ENCODE measurements at regions not wholly inside any gene's neighbourhood (a gene's known extent, or its start where the extent isn't known, plus 50 kb on each side); places are given as distances from the start of the nearest gene placed in this dataset.

DNA sequence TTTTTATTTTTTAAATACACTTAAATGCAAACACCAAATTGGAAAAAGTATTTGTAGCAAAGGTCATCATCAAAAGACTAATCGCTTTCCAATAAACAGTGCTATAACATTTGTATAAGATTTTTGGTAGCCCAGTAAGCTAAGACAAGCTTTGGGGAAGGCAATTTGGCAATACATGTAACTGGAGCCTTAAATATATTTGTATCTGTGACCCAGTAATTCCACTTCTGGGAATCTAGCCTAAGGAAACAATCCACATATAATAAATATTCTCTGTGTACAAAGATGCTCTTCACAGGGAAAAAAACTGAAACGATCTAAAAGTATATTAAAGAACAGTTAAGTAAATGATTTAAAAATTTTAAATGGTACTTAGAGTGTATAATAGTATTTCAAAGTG, 65.5 kb upstream of the TJP1 start:
- peaks cover 36% of the 10 kb centered on the region for H3K27me3 Mint-ChIP-seq
- no peaks in the 10 kb centered on the region for H3K36me3 Mint-ChIP-seq (ENCODE audit: low read depth)
- ATAC-seq (replicated peaks), result no peak

DNA sequence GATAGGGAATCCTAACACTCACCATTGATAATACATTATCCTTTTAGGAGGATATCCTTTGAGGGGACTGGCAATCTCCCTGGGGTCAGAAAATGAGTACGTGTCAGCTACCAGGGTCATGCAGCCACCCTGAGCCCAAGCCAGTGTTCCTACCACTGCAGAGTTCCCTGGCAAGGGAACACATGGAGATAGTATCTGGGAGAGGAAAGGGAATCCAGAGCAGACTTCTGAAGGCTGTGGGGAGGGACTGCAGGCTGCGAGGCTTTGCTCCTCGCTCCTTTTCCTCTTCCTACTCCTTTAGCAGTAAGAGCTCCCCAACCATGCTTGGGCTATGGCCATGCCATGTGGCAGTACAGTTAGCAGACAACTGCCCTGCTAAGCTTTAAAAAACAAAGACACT, 62.9 kb upstream of the TJP1 start:
- Mint-ChIP-seq H3K27ac (no peak overlapping the region), H3K36me3 (ENCODE audit: low read depth) (no peaks in the 10 kb centered on the region), H3K4me3 (no peak overlapping the region), H3K4me1 (no peaks in the 10 kb centered on the region), H3K27me3 (peaks cover 52% of the 10 kb centered on the region), H3K9me3 (no peaks in the 10 kb centered on the region)
- no peak for ATAC-seq (replicated peaks)

More for the DNA sequence above, 65.5 kb upstream of the TJP1 start:
- Mint-ChIP-seq H3K27ac (no peak overlapping the region), H3K4me1 (no peaks in the 10 kb centered on the region), H3K4me3 (no peak overlapping the region), H3K9me3 (no peaks in the 10 kb centered on the region)

DNA sequence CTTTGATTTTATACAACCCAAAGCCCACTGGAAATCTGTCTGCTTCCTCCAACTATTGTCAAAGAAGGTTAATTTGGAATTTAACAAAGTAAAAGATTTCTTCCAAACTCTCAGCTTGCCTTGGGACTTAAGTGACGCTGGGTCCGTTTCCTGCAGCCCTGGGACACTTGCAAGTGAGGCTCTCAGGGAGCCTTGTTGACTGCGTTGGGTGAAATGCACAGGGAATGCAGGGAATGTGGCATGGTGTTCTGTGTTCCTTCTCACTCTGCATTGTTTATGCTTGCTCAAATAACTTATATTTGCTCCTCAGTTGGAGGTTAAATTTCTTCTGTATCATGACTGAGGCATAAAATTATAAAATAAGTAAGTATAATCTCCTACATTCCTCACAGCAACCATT, 60.9 kb upstream of the TJP1 start:
- Mint-ChIP-seq H3K9me3 (no peaks in the 10 kb centered on the region), H3K4me1 (no peaks in the 10 kb centered on the region), H3K27me3 (peaks cover 47% of the 10 kb centered on the region), H3K27ac (no peak overlapping the region), H3K4me3 (no peak overlapping the region), H3K36me3 (ENCODE audit: low read depth) (no peaks in the 10 kb centered on the region)
- ATAC-seq (replicated peaks), result no peak

DNA sequence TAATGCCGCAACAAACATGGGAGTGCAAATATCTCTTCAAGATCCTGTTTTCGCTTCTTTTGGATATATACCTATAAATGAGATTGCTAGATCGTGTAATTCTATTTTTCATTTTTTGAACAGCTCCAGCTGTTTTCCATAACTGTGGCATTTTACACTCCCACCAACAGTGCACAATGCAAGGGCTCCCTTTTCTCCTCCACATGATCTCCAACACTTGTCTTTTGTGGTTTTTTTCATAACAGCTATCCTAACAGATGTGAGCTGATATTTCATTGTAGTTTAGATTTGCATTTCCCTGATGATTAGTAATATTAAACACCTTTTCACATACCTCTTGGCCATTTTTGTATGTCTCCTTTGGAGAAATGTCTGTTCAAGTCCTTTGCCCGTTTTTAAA, 58.6 kb upstream of the TJP1 start:
- Mint-ChIP-seq H3K9me3 (no peaks in the 10 kb centered on the region), H3K36me3 (ENCODE audit: low read depth) (no peaks in the 10 kb centered on the region), H3K4me3 (no peak overlapping the region), H3K27me3 (peaks cover 46% of the 10 kb centered on the region), H3K27ac (no peak overlapping the region), H3K4me1 (no peaks in the 10 kb centered on the region)
- ATAC-seq (replicated peaks), result no peak

DNA sequence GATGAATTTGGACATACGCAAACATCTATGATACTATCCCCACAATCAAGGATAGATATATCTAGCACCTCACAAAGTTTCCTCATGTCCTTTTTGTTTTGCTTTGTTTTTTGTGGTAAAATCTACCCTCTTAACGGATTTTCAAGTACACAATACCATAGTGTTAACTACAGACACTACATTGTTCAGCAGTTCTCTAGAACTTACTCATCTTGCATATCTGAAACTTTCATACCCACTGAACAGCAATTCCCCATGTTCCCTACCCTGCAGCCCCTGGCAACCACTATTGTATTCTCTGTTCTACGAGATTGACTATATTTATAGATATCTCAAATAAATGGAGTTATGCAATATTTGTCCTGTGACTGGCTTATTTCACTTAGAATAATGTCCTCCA, 58.1 kb upstream of the TJP1 start:
- Mint-ChIP-seq H3K36me3 (ENCODE audit: low read depth) (no peaks in the 10 kb centered on the region), H3K27ac (no peak overlapping the region), H3K9me3 (no peaks in the 10 kb centered on the region), H3K27me3 (peaks cover 43% of the 10 kb centered on the region), H3K4me1 (no peaks in the 10 kb centered on the region), H3K4me3 (no peak overlapping the region)
- no peak for ATAC-seq (replicated peaks)

DNA sequence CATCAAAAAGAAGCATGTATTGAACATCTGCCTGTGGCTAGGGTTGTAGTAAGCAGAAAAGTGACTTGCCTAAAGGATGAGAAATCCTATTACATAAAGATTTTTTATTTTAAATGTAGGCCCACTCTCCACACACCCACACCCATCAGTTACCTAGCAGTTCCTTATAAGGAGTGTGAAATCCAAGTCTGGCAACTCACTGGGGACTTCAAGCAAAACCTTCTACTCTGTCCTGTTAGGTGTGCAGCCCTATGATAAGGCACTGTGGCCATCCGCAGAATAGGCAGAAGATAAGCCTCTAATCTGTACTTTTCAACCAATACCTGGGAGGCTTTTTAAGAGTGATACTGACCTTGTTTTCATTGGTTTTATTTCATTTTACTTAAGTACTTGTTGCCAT, 52.7 kb upstream of the TJP1 start:
- ATAC-seq (replicated peaks), result no peak
- no peaks in the 10 kb centered on the region for H3K4me1 Mint-ChIP-seq
- H3K27me3 Mint-ChIP-seq, result peaks cover 10% of the 10 kb centered on the region
- H3K9me3 Mint-ChIP-seq, result no peaks in the 10 kb centered on the region
- H3K4me3 Mint-ChIP-seq, result no peak overlapping the region
- no peak overlapping the region for H3K27ac Mint-ChIP-seq
- no peaks in the 10 kb centered on the region for H3K36me3 Mint-ChIP-seq (ENCODE audit: low read depth)

DNA sequence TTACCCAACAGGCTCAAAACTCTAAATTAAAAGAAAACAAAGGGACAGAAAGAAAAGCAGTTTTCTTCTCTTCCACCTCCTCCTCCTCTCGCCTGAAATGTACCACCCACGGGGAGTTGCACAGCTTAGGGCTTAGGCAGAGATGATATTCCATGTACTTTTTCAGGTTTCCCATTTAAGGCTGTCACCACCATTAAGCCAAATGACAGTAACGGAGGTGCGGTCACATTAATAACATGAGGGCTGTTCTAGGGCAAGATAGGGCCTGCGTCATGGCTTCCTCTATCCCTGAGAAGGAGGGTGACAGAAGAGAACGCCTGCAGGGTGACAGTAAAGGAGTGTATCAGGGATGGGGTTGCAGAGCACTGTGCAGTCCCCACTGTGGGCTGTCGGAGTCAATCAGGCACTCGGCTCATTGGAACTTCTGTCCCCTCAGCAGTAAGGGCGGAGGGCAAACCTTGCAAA, 51.7 kb upstream of the TJP1 start:
- Mint-ChIP-seq H3K27me3 (peaks cover 14% of the 10 kb centered on the region), H3K4me3 (no peak overlapping the region), H3K27ac (no peak overlapping the region), H3K36me3 (ENCODE audit: low read depth) (no peaks in the 10 kb centered on the region), H3K9me3 (no peaks in the 10 kb centered on the region), H3K4me1 (no peaks in the 10 kb centered on the region)
- no peak for ATAC-seq (replicated peaks)

DNA sequence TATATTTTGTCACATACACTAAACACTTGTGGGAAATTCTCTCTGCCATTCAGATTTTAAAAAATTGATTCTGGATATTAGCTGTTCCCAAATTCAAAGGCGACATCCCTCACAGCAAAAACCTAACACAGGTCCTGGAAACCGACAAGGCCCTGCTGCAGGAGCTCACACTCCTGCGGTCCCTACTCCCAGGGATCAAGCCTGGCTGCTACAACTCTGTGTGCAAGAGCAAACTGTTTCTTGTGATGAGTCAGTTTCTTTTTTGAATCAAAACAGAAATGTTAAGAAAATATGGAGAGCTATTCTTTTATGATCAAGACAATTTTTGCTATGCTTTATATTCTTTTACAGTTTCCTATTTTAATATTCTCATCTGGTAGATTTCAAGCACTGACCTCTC, 51.0 kb upstream of the TJP1 start:
- no peak overlapping the region for H3K4me3 Mint-ChIP-seq
- H3K36me3 Mint-ChIP-seq (ENCODE audit: low read depth), result no peaks in the 10 kb centered on the region
- H3K9me3 Mint-ChIP-seq, result no peaks in the 10 kb centered on the region
- ATAC-seq (replicated peaks), result no peak
- H3K27me3 Mint-ChIP-seq, result peaks cover 19% of the 10 kb centered on the region
- H3K4me1 Mint-ChIP-seq, result no peaks in the 10 kb centered on the region
- H3K27ac Mint-ChIP-seq, result no peak overlapping the region

DNA sequence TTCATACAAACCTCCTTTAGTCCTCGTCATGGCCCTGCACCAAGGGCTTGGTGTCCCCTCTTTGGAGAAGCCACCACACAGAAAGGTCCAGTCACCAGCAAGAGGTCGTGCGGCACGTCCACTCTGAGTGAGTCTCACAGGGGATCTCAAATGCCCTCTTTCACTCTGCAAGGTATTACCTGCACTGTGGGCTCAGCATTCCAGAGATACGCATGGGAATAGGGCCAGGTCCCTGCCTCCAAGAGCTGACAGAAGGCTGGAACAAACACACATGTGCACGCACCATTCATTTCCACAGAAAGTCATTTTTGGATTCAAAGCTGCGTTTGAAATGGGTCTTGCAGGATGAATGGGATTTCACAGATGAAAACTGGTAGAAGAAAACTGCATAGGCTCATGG, 50.4 kb upstream of the TJP1 start:
- no peak overlapping the region for H3K27ac Mint-ChIP-seq
- H3K4me1 Mint-ChIP-seq, result no peaks in the 10 kb centered on the region
- no peak overlapping the region for H3K4me3 Mint-ChIP-seq
- no peaks in the 10 kb centered on the region for H3K9me3 Mint-ChIP-seq
- peaks cover 20% of the 10 kb centered on the region for H3K27me3 Mint-ChIP-seq
- ATAC-seq (replicated peaks), result no peak
- H3K36me3 Mint-ChIP-seq (ENCODE audit: low read depth), result no peaks in the 10 kb centered on the region
